GM21381 (cell line): ENCODE measurements at regions not wholly inside any gene's neighbourhood (a gene's known extent, or its start where the extent isn't known, plus 50 kb on each side); places are given as distances from the start of the nearest gene placed in this dataset.
"Not testable (repeated sequence)": the region's sequence is repeated elsewhere in the genome, so short reads cannot be mapped to it uniquely, and the experiment has no call there.

Experiments used
- ATAC-seq: cut with Tn5 transposase; IDR thresholded peaks from one replicate; pipeline ENCODE4 v1.9.1; 2021; ENCODE audit warnings: mild to moderate bottlenecking, moderate library complexity; ENCODE audit not compliant: unreplicated experiment

GRCh38 chr1:219074084-219074728, 99.5 kb upstream of the LYPLAL1 start:
- no peak for ATAC-seq

- ATAC-seq, result no peak
These were observed 98.4 kb upstream of the LYPLAL1 start for GRCh38 chr1:219075121-219075879.

GRCh38 chr1:219076326-219076937, 97.2 kb upstream of the LYPLAL1 start:
- ATAC-seq, result no peak

DNA sequence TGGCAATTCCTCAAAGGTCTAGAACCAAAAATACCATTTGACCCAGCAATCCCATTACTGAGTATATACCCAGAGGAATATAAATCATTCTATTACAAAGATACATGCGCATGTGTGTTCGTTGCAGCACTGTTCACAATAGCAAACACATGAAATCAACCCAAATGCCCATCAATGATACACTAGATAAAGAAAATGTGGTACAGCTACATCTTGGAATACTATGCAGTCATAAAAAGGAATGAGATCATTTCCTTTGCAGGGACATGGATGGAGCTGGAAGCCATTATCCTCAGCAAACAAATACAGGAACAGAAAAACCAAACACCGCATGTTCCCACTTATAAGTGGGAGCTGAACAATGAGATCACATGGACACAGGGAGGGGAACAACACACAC, 95.9 kb upstream of the LYPLAL1 start:
- ATAC-seq, result not testable (repeated sequence)

DNA sequence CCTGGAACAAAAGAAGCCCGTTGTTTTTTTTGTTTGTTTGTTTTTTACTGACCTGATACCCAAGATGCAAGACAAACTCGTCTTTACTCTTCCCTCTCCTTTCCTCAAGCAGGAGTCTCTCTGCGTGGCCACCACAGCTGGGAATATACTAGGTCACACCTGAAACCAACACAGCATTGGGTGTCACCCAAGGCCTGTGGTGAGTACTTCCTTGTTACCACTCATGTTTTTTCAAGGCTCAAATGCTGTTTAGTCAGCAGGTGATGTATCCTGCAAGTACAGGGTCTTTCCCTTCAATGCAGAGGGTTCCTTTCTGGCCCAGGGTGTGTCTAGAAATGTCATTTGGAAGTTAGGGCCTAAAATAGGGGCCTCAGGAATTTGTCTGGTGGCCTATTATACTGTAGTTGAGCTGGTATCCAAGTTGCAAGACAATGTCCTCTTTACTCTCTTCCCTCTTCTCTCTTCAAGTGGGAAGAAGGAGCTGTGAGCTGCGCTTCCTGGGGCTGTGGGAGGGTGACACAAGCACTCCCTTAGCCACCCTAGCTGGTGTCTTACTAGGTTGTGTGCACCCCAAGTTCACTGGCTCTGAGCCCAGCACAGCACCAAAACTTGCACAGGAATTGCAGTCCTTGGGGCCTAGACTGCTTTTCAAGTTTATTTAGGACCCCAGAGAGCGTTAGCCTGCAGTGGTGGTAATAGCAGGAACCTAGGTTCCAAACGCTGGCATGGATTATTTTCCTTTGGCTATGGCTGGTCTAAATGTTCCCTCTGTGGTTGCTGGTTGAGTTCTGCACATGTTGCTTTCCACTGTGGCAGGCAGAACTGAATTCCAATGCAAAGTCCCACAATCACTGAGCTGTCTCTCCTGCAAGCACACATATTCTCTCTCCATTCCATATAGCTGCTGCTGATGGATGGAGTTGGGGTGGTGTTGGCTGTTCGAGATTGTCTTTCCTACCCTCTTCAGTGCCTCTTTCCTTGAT, 91.4 kb upstream of the LYPLAL1 start:
- ATAC-seq, result peak; percentile 78

- ATAC-seq, result no peak
These were observed 90.0 kb upstream of the LYPLAL1 start for GRCh38 chr1:219083631-219084030.

DNA sequence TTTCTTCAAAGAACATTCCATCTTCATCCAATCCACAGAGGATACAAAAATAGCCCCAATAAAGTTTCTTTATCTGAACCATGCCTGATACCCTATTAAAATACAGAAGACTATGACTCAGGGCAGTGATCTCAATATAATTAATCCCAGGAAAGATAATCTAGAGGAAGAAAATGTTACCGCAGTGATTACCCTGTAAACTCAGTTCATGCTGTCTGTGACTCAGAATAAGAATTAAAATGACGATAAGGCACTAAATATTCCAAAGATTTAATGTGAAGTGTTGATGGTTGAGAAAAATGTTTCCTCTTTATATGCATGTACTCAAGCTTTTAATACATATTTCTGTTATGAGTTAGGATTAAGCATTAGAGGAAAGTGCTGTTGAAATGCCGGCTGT, 88.6 kb upstream of the LYPLAL1 start:
- ATAC-seq, result no peak

GRCh38 chr1:219085988-219086387, 87.7 kb upstream of the LYPLAL1 start:
- no peak for ATAC-seq

GRCh38 chr1:219086956-219087469, 86.7 kb upstream of the LYPLAL1 start:
- no peak for ATAC-seq

- ATAC-seq, result peak; percentile 87
These were observed 84.7 kb upstream of the LYPLAL1 start for GRCh38 chr1:219088778-219089557.

DNA sequence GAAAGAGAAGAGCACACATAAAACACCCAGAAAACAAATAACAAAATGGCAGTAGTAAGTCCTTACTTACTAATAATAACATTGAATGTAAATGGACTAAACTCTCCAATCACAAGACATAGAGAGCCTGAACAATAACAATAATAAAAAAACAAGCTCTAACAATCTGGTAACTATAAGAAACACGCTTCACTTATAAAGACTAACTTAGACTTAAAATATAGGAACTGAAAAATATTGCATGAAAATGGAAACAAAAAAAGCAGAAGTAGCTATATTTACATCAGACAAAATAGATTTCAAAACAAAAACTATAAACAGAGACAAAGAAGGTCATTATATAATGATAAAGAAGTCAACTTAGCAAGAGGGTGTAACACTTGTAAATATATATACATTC, 83.1 kb upstream of the LYPLAL1 start:
- peak; percentile 68 for ATAC-seq

GRCh38 chr1:219092206-219092605, 81.5 kb upstream of the LYPLAL1 start:
- ATAC-seq, result no peak

DNA sequence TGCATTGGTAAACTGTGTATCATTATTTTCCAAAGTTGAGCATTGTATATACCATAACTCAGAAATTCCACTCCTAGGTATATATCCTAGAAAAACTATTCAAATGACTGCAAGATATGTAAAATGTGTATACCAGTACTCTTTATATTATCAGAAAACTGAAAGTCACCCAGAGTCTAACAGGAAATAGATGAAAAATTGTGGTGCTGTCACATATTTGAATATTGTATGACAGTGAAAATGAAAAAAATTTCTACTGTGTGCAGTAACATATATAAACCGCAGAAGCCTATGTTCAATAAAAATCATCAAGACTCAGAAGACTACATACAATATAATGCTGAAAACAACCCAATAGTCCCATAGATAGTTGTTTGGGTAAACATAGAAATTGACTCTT, 74.4 kb upstream of the LYPLAL1 start:
- ATAC-seq, result peak; percentile 69

- no peak for ATAC-seq
These were observed 73.6 kb upstream of the LYPLAL1 start for GRCh38 chr1:219100059-219100458.

- not testable (repeated sequence) for ATAC-seq
These were observed 71.2 kb upstream of the LYPLAL1 start for GRCh38 chr1:219102466-219102865.

GRCh38 chr1:219105893-219106292, 67.8 kb upstream of the LYPLAL1 start:
- ATAC-seq, result no peak

DNA sequence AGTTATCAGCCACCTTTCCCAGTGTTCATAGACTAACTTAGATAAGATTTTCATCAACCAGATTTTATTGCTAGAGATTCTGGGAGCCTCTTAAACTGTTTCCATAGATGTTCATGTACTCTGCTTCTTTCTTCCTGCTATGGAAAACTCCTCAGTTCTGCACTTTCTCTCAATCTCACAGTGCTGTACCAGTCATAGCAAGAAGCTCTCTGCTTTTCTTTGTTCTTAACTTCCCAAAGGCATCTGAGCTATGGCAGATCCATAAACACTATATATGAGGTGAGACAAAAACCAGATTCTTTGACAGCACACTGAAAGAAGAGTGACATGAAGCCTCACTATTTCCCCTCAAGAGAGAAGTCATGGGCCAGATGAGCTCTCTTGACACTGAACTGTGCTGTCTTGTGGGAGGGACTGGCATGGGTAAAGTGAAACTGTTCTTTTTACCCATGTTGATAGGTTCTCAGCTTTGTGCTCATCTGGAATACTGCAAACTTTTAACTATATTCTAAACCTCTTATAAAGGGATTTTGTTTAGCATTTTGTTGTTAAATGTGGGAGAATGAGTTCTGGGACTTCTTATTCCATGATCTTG, 64.2 kb upstream of the LYPLAL1 start:
- ATAC-seq, result no peak

DNA sequence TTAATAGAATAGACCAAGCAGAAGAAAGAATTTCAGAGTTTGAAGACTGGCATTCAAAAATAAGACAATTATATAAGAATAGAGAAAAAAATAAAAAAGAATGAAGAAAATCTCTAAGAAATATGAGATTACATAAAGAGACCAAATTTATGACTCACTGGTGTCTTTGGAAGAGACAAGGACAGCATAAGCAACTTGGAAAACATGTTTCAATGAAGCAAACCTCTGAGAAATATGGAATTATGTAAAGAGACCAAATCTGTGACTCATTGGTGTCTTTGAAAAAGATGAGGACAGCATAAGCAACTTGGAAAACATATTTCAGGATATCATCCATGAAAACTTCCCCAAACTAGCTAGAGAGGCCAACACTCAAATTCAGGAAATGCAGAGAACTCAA, 60.4 kb upstream of the LYPLAL1 start:
- ATAC-seq, result no peak

DNA sequence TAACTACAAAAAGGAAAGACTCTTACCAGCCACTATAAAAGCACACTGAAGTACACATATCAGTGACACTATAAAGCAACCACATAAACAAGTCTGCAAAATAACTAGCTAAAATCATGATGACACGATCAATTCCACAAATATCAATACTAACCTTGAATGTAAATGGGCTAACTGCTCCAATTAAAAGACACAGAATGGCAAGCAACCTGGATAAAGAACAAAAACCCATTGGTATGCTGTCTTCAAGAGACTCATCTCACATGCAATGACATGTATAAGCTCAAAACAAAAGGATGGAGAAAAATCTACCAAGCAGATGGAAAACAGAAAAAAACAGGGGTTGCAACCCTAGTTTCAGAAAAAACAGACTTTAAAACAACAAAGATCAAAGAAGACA, 59.7 kb upstream of the LYPLAL1 start:
- ATAC-seq, result no peak

- ATAC-seq, result no peak
These were observed 53.8 kb upstream of the LYPLAL1 start for GRCh38 chr1:219119839-219120238.
